Skin epidermis (tissue), 12 donors: ENCODE measurements at regions not wholly inside any gene's neighbourhood (a gene's known extent, or its start where the extent isn't known, plus 50 kb on each side); places are given as distances from the start of the nearest gene placed in this dataset.

Experiments
- H3K27ac ChIP-seq, 21 experiments: fragments of 200-600 bp; sonication (generic) in 11 of 21; one replicate each; pipeline ENCODE4 v1.5.0; 2020; ENCODE audit warnings: mild to moderate bottlenecking in 3 of 21, inconsistent platforms in 2 of 21, moderate library complexity in 2 of 21
- H3K4me3 ChIP-seq, 7 experiments: fragments of 200-600 bp; sonication (generic) in 2 of 7; one replicate each; pipeline ENCODE4 v1.5.0; 2020; ENCODE audit warnings: inconsistent platforms in 2 of 7, mild to moderate bottlenecking in 2 of 7, moderate library complexity in 1 of 7

DNA sequence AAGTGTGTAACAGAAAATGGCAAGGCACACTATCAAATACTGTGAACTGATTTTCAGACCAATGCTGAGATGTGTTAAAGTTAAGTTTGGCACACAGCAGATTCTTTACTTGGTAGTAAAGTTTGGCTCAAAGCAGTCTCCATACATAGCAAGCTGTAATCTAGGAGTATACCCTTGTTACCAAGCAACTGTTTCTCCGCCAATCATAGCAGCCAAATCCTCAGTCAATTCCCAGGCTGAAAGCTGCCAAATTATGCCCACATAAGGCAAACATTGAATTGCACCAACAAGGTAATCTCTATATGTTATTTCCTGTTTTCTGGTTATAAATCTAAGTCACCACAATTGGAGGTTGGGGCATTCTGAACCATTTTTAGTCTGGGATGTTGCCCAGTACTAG, 345.7 kb downstream of the DEPDC1B start:
- H3K27ac ChIP-seq: no peak overlapping the region
- H3K4me3 ChIP-seq: no peak overlapping the region

GRCh38 chr5:60352992-60353599, 346.9 kb downstream of the DEPDC1B start:
- Histone ChIP-seq H3K4me3 (no peak overlapping the region), H3K27ac (no peak overlapping the region)

- no peak overlapping the region for H3K27ac ChIP-seq
- H3K4me3 ChIP-seq: no peak overlapping the region
Measured at GRCh38 chr5:60350794-60351193, 349.2 kb downstream of the DEPDC1B start.

DNA sequence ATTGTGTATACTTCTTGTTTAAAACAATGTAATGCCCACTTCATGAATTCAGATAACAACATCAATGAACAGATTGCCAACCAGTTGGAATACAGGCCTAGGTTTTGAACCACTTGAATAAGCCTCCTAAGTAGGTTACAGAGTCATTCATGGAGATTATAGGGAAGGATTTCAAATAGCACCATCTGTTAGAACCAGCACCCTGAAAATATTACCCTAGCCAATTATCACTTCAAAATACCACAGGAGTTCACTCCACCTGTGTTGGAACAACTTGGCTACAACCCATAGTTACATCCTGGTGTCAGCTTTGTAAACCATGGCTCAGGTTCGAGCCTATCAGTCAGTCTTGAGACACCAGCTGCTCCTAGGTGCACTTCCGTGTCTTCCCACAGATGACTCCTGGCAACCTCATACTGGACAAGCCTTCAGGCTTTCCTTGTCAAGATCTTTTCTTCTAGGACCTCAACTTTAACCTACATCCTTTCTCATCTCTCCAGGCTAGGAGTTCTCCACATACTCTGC, 350.0 kb downstream of the DEPDC1B start:
- Histone ChIP-seq H3K27ac (no peak overlapping the region), H3K4me3 (no peak overlapping the region)

- H3K4me3 ChIP-seq: no peak overlapping the region
- H3K27ac ChIP-seq: no peak overlapping the region
Measured at GRCh38 chr5:60346393-60346792, 353.6 kb downstream of the DEPDC1B start.

GRCh38 chr5:60343102-60343501, 356.9 kb downstream of the DEPDC1B start:
- no peak overlapping the region for H3K4me3 ChIP-seq
- no peak overlapping the region for H3K27ac ChIP-seq

DNA sequence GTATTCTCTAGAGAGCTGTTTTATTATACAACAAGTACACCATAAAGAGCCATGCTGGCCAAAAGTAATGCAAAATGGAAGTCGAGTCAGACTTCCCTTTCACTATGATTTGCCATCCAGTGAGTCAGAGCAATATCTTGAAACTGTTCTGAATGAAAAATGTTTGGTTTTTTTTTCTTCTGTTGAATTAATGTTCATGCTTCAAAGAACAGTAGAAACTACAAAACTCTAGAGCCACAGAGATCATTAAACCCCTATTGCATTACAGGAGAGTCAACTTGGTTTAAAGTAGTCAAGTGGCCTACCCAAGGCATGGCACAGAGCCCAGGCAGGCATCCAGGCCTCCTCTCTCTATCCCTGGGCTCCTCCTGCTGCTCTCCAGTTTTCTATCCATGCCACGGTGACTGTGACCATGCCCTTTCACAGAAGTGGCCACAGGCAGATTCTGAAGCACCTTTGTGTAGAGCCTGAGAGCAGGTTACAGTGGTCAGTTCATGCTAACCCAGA, 358.9 kb downstream of the DEPDC1B start:
- H3K27ac ChIP-seq: no peak overlapping the region
- H3K4me3 ChIP-seq: no peak overlapping the region

DNA sequence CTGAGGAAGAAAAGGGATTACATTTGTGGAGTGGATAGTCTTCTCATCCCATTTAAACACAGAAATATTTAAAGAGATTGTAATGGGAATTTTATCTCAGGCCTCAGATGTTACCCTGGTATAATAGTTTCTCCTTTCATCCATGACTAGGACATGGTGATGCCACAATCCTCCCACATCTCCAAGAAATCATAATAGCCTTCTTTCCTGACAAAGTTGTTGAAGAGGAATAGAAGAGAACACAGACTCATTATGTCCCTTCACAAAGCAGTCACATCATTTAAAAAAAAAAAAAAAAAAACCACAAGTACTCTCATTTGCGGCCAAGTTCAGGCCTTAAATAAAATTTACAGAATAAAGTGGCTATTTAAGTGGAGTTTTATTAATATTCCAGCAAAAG, 359.6 kb downstream of the DEPDC1B start:
- Histone ChIP-seq H3K27ac (peak overlapping the region in 4 of 21 experiments; percentile 24 to 72 (median 36)), H3K4me3 (no peak overlapping the region)

- peak overlapping the region in 6 of 21 experiments; percentile 2 to 72 (median 26) for H3K27ac ChIP-seq
- H3K4me3 ChIP-seq: no peak overlapping the region
Measured at GRCh38 chr5:60339691-60340201, 360.2 kb downstream of the DEPDC1B start.

DNA sequence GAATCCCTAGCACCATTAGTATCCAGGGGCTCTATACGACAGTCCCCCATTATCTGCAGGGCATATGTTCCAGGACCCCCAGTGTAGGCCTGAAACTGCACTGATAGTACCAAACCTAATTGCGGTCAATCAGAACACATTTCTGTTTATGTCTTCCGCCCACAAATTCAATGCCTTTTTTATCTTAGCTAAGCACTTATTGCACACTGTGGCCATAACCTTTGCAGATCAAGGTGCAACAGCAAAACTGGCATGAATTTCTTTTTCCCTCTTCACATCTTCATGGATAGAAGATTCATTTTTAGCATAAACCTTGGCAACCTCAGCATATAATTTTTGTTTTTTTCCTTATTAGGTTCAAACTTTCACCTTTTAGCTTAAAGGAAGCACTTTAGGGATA, 361.1 kb downstream of the DEPDC1B start:
- H3K27ac ChIP-seq: no peak overlapping the region
- no peak overlapping the region for H3K4me3 ChIP-seq

DNA sequence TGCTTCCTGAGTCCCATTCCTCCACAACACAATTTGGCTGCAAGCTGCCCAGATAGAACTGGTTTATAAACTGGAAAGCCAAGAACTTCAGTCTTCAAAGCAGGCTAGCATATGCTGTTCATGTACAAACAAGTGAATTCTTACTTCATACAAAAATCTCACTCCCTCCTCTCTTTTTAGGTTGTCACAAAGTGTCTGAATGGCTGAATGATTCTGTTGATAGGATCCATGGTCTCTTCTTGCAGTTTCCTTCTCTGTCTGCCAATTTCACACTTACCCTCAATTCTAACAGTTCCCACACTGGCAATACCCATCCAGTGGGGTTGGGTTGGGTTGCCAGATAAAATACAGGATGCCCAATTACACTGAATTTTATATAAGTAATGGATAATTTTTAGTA, 363.5 kb downstream of the DEPDC1B start:
- no peak overlapping the region for H3K4me3 ChIP-seq
- H3K27ac ChIP-seq: no peak overlapping the region

DNA sequence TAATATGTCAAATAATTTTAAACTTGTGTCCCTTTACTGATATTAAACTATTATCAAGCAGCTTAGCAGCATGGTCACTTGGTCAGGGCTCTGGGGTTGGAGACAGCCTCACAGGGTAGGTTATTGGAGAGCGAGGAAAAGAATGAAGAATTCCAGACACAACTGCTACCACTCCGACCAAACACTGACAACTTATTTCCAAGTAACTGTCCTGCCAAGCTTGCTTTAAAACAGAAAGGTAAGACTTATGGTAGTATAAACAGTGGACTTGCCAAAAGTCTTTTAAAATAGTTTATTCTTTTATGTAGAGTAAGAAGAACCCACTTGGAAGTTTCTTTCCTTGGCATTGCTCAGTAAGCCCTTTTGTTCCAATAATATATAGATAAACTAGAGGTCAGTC, 364.1 kb downstream of the DEPDC1B start:
- Histone ChIP-seq H3K4me3 (no peak overlapping the region), H3K27ac (no peak overlapping the region)

- Histone ChIP-seq H3K27ac (no peak overlapping the region), H3K4me3 (no peak overlapping the region)
Measured at GRCh38 chr5:60334281-60334713, 365.7 kb downstream of the DEPDC1B start.

GRCh38 chr5:60333005-60333571, 366.9 kb downstream of the DEPDC1B start:
- H3K4me3 ChIP-seq: no peak overlapping the region
- no peak overlapping the region for H3K27ac ChIP-seq

- Histone ChIP-seq H3K4me3 (no peak overlapping the region), H3K27ac (no peak overlapping the region)
Measured at GRCh38 chr5:60332244-60333004, 367.5 kb downstream of the DEPDC1B start.

DNA sequence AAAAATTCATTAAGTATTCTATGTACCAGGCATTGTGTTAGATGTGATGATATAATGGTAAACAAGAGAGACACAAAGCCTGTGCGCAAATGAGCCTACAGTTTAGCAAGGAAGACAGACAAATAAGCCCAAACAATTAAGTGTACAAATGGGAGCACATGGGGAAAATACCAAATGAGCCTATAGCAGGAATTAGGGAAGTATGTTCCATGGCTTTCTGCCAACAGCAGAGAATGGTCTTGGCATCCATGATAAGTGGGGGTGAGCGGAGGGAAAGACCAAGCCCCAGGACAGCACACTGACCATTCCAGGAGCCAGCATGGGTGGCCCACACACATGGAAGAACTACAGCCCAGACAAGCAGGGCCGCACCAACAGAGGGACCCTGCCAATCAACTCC, 369.7 kb downstream of the DEPDC1B start:
- Histone ChIP-seq H3K27ac (no peak overlapping the region), H3K4me3 (no peak overlapping the region)

GRCh38 chr5:60325870-60326269, 374.1 kb downstream of the DEPDC1B start:
- no peak overlapping the region for H3K4me3 ChIP-seq
- no peak overlapping the region for H3K27ac ChIP-seq

DNA sequence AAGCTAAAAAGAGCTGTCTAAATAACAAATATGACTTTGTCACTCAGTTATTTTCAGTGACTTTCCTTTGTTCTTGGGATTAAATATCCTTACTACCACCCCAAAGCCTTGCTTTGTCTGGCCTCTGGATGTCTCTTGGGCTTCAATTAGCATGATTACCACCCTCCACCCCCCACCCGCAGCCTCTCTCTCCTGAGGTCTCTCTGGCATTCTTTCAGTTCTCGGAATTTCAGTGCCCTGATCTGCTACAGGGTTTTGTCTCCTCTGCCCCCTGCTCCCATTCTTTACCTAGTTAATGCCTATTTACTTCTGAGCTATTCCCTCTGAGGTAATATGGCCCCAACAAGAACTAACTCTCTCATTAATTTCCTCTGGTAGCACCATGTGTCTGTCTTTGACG, 376.4 kb downstream of the DEPDC1B start:
- Histone ChIP-seq H3K4me3 (no peak overlapping the region), H3K27ac (no peak overlapping the region)

- no peak overlapping the region for H3K4me3 ChIP-seq
- no peak overlapping the region for H3K27ac ChIP-seq
Measured at GRCh38 chr5:60312098-60312497, 387.9 kb downstream of the DEPDC1B start.

- no peak overlapping the region for H3K4me3 ChIP-seq
Measured at GRCh38 chr5:60299944-60300343, 400.0 kb downstream of the DEPDC1B start.

DNA sequence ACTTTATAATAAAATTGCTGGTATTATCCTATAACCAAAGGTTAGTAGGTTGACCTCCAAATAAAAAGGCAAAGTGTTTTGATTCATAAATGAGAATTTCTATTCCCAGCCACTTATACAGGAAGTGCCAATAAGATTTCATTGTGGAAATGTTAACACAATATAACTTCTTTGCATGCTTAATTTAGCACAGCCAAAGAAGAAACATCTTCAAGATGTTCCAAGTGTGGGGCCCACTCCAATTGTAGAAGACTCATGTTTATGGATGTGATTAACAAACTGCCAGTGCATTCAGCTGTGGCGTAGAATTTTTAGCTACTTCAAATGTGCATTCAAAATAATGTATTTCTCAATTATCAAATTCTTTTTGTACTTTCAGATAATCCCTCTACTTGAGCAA, 402.3 kb downstream of the DEPDC1B start:
- no peak overlapping the region for H3K4me3 ChIP-seq
- no peak overlapping the region for H3K27ac ChIP-seq

More at GRCh38 chr5:60299944-60300343, 400.0 kb downstream of the DEPDC1B start:
- H3K27ac ChIP-seq: no peak overlapping the region
